Osteoblast (primary cell): ENCODE measurements at regions not wholly inside any gene's neighbourhood (a gene's known extent, or its start where the extent isn't known, plus 50 kb on each side); places are given as distances from the start of the nearest gene placed in this dataset.

Experiments
- DNase-seq: peaks from one replicate; pipeline ENCODE4 v3.0.0; 2011; ENCODE audit warnings: low spot score, mixed read lengths; ENCODE audit not compliant: insufficient read length; ENCODE audit errors: missing footprints
- H2AFZ ChIP-seq: 2 replicates; pipeline ENCODE4 v1.6.0; 2011; ENCODE audit warnings: mild to moderate bottlenecking, low read length
- H3K27ac ChIP-seq: 2 replicates; pipeline ENCODE4 v1.5.1; 2011; ENCODE audit warnings: mild to moderate bottlenecking, low read depth, low read length, moderate library complexity
- H3K27me3 ChIP-seq: 2 replicates; pipeline ENCODE4 v1.6.0; 2012; ENCODE audit warnings: mild to moderate bottlenecking, control low read depth, inconsistent platforms, low read length, moderate library complexity; ENCODE audit not compliant: insufficient read depth
- H3K36me3 ChIP-seq: 2 replicates; pipeline ENCODE4 v1.5.1; 2011; ENCODE audit warnings: mild to moderate bottlenecking, low read length, control low read depth, moderate library complexity; ENCODE audit not compliant: insufficient read depth
- H3K4me1 ChIP-seq: 2 replicates; pipeline ENCODE4 v1.5.1; 2011; ENCODE audit warnings: mild to moderate bottlenecking, low read length, control low read depth, moderate library complexity; ENCODE audit not compliant: insufficient read depth
- H3K4me2 ChIP-seq: 2 replicates; pipeline ENCODE4 v1.6.0; 2011; ENCODE audit warnings: mild to moderate bottlenecking, low read length; ENCODE audit not compliant: insufficient read depth
- H3K4me3 ChIP-seq: fragments of 200-600 bp; sonication (generic); 3 replicates; pipeline ENCODE4 v1.5.1; 2012; ENCODE audit warnings: mild to moderate bottlenecking, low read length, inconsistent platforms; ENCODE audit not compliant: insufficient read depth
- H3K79me2 ChIP-seq: 2 replicates; pipeline ENCODE4 v1.6.0; 2012; ENCODE audit warnings: mild to moderate bottlenecking, low read length, control low read depth, inconsistent platforms; ENCODE audit not compliant: insufficient read depth
- H3K9me3 ChIP-seq: 2 replicates; pipeline ENCODE4 v1.5.1; 2011; ENCODE audit warnings: low read depth, low read length, control low read depth
- H4K20me1 ChIP-seq: 2 replicates; pipeline ENCODE4 v1.6.0; 2012; ENCODE audit warnings: mild to moderate bottlenecking, low read length, control low read depth; ENCODE audit not compliant: insufficient read depth
- TF ChIP-seq, protein P1 (sequence below): IDR thresholded peaks from 2 replicates; pipeline ENCODE4 v1.5.1; 2011; ENCODE audit warnings: mild to moderate bottlenecking, low read depth, low read length, moderate library complexity; ENCODE audit errors: extremely low read depth

DNA sequence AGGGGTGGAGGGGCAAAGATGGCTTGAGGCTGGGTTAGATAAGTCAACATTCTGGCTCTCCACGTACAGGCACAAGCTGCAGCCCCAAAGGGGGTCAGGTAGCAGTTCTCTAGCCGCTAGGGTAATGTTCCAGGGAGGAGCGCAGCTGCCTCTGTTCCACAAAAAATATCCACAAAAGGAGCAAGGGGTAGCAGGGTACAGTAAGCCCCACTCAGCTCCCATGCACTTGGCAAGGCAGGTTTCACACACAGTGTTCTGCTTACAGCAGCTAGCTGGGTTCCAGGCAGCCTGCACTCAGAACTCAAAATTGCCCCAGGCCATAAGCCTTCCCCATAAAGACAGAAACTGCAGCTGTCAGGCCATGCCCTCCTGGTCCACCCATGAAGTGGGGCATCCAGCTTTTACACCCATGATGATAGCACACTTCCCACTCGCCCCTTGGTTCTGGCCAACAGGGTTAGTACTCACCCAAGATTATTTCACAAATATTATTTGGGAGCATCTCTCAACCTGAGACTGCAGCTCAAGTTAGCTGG lies 130.0 kb downstream of the CYSLTR2 start:
- Histone ChIP-seq H3K27ac (peak overlapping the region; percentile 40), H3K4me1 (peaks cover 14% of the 10 kb centered on the region)
- no peak for DNase-seq

DNA sequence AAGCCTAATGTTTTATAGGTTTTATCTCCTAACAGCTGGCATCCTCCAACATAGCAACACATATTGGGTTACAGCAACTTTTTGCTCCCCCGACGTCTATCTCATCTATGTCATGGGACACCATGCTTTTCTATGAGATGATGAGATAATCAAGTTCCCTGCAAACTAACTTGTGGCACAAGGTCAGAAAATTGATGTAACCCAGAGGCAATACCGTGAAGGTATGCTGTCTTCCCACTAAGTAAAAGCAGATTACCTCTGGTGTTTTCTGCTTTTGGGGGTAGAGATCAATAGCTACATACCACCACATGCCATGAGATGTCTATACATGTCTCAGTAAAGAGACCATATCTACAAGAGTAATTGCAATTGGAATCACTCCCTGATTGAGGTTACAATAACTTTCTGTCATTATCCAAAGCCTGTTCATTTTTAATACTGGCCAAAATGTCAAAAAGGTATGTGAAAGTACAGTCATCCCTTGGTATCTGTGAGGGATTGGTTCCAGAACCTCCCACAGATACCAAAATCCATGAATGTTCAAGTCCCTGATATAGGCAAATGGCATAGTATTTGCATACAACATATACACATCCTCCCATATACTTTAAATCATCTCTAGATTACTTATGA lies 131.3 kb downstream of the CYSLTR2 start:
- H3K9me3 ChIP-seq, result peaks cover 1% of the 10 kb centered on the region
- H4K20me1 ChIP-seq, result no peaks in the 10 kb centered on the region
- no peak overlapping the region for H3K4me3 ChIP-seq
- H3K27ac ChIP-seq, result no peak overlapping the region
- no peak for DNase-seq
- H3K27me3 ChIP-seq, result no peaks in the 10 kb centered on the region
- no peak overlapping the region for H2AFZ ChIP-seq
- H3K79me2 ChIP-seq, result no peaks in the 10 kb centered on the region
- H3K4me1 ChIP-seq, result peaks cover 14% of the 10 kb centered on the region
- no peaks in the 10 kb centered on the region for H3K36me3 ChIP-seq
- no peak overlapping the region for H3K4me2 ChIP-seq
- TF ChIP-seq, protein P1, sequence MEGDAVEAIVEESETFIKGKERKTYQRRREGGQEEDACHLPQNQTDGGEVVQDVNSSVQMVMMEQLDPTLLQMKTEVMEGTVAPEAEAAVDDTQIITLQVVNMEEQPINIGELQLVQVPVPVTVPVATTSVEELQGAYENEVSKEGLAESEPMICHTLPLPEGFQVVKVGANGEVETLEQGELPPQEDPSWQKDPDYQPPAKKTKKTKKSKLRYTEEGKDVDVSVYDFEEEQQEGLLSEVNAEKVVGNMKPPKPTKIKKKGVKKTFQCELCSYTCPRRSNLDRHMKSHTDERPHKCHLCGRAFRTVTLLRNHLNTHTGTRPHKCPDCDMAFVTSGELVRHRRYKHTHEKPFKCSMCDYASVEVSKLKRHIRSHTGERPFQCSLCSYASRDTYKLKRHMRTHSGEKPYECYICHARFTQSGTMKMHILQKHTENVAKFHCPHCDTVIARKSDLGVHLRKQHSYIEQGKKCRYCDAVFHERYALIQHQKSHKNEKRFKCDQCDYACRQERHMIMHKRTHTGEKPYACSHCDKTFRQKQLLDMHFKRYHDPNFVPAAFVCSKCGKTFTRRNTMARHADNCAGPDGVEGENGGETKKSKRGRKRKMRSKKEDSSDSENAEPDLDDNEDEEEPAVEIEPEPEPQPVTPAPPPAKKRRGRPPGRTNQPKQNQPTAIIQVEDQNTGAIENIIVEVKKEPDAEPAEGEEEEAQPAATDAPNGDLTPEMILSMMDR, result no peak

More for the DNA sequence above, 130.0 kb downstream of the CYSLTR2 start:
- Histone ChIP-seq H3K4me2 (no peak overlapping the region), H3K4me3 (no peak overlapping the region), H4K20me1 (no peaks in the 10 kb centered on the region), H3K36me3 (no peaks in the 10 kb centered on the region), H3K9me3 (peaks cover 1% of the 10 kb centered on the region), H3K27me3 (no peaks in the 10 kb centered on the region), H3K79me2 (no peaks in the 10 kb centered on the region), H2AFZ (no peak overlapping the region)
- TF ChIP-seq, protein P1, result no peak

DNA sequence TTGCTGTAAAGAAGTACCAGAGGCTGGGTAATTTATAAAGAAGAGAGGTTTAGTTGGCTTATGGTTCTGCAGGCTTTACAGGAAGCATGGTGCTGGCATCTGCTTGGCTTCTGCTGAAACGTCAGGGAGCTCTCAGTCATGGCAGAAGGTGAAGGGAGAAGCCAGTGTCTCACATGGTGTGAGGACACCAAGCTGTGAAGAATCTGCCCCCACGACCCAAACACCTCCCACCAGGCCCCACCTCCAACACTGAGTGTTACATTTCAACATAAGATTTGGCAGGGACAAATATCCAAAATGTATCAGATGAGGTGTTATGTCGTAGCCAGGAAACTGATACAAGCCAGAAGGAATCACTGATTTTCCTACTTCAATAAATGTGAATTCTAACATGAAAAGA lies 136.5 kb downstream of the CYSLTR2 start:
- H3K9me3 ChIP-seq, result no peaks in the 10 kb centered on the region
- no peaks in the 10 kb centered on the region for H3K36me3 ChIP-seq
- no peak overlapping the region for H3K27ac ChIP-seq
- no peaks in the 10 kb centered on the region for H3K27me3 ChIP-seq
- no peak overlapping the region for H2AFZ ChIP-seq
- peaks cover 14% of the 10 kb centered on the region for H3K4me1 ChIP-seq
- no peaks in the 10 kb centered on the region for H4K20me1 ChIP-seq
- TF ChIP-seq, protein P1, result no peak
- no peaks in the 10 kb centered on the region for H3K79me2 ChIP-seq
- no peak overlapping the region for H3K4me3 ChIP-seq
- DNase-seq, result no peak
- H3K4me2 ChIP-seq, result no peak overlapping the region

DNA sequence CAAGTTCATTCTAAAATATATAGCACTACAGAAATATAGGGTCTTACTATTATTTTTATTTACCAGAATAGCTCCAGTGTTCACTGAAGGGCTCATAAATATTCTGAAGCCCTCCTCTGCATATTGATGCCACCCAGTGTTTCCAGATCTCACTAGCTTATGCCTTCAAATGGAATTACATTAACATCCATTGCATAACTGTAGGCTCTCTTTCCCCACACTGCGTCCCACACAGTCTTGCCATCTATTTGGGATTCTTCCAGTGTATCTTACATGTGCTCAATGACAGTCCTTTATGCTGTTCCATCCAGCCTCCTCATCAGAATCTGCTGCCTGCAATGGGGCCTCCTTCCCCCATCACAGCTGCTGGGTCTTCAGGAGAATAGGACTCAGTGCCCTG lies 137.2 kb downstream of the CYSLTR2 start:
- Histone ChIP-seq H2AFZ (no peak overlapping the region), H3K27ac (peak overlapping the region; percentile 43), H4K20me1 (no peaks in the 10 kb centered on the region), H3K27me3 (no peaks in the 10 kb centered on the region), H3K4me3 (no peak overlapping the region), H3K4me2 (no peak overlapping the region), H3K79me2 (no peaks in the 10 kb centered on the region), H3K36me3 (no peaks in the 10 kb centered on the region), H3K9me3 (no peaks in the 10 kb centered on the region), H3K4me1 (peaks cover 14% of the 10 kb centered on the region)
- no peak for DNase-seq
- TF ChIP-seq, protein P1, result no peak
